NCI-H2029 (cell line): ENCODE measurements at regions not wholly inside any gene's neighbourhood (a gene's known extent, or its start where the extent isn't known, plus 50 kb on each side); places are given as distances from the start of the nearest gene placed in this dataset.
"Not testable (repeated sequence)": the region's sequence is repeated elsewhere in the genome, so short reads cannot be mapped to it uniquely, and the experiment has no call there.

Source experiments
- DNase-seq: peaks from one replicate; lab custom pipeline; 2025; lab: John Stamatoyannopoulos, UW

- no peak for DNase-seq
Observed at GRCh38 chr6:26234421-26235301, 130.3 kb upstream of the BTN3A2 start.

GRCh38 chr6:26235302-26235670 lies 129.7 kb upstream of the BTN3A2 start:
- DNase-seq, result no peak

- not testable (repeated sequence) for DNase-seq
Observed at GRCh38 chr6:26239415-26239814, 125.6 kb upstream of the BTN3A2 start.

- no peak for DNase-seq
Observed at GRCh38 chr6:26240157-26241032, 124.6 kb upstream of the BTN3A2 start.

- DNase-seq, result no peak
Observed at GRCh38 chr6:26241033-26241895, 123.7 kb upstream of the BTN3A2 start.

- no peak for DNase-seq
Observed at GRCh38 chr6:26243132-26243531, 121.9 kb upstream of the BTN3A2 start.

GRCh38 chr6:26243752-26244151 lies 121.2 kb upstream of the BTN3A2 start:
- DNase-seq, result peak; percentile 98

- DNase-seq, result no peak
Observed at GRCh38 chr6:26246058-26246457, 118.9 kb upstream of the BTN3A2 start.

GRCh38 chr6:26246553-26246952 lies 118.4 kb upstream of the BTN3A2 start:
- DNase-seq, result no peak

GRCh38 chr6:26249707-26249956 lies 115.4 kb upstream of the BTN3A2 start:
- peak; percentile 77 for DNase-seq

- DNase-seq, result peak; percentile 88
Observed at GRCh38 chr6:26249957-26250697, 114.9 kb upstream of the BTN3A2 start.

GRCh38 chr6:26250698-26251044 lies 114.3 kb upstream of the BTN3A2 start:
- DNase-seq, result peak; percentile 87

- DNase-seq, result peak; percentile 90
Observed at GRCh38 chr6:26251354-26252076, 113.5 kb upstream of the BTN3A2 start.

- no peak for DNase-seq
Observed at GRCh38 chr6:26252077-26252472, 112.9 kb upstream of the BTN3A2 start.

- no peak for DNase-seq
Observed at GRCh38 chr6:26254724-26255123, 110.3 kb upstream of the BTN3A2 start.

GRCh38 chr6:26257272-26257671 lies 107.7 kb upstream of the BTN3A2 start:
- DNase-seq, result no peak

GRCh38 chr6:26258212-26258977 lies 106.6 kb upstream of the BTN3A2 start:
- DNase-seq, result no peak

GRCh38 chr6:26260110-26260637 lies 104.8 kb upstream of the BTN3A2 start:
- DNase-seq, result no peak

GRCh38 chr6:26260725-26261490 lies 104.1 kb upstream of the BTN3A2 start:
- no peak for DNase-seq
